Endothelial cell of umbilical vein (primary cell): ENCODE measurements at regions not wholly inside any gene's neighbourhood (a gene's known extent, or its start where the extent isn't known, plus 50 kb on each side); places are given as distances from the start of the nearest gene placed in this dataset.

Experiments
- JUN ChIP-seq: IDR thresholded peaks from 2 replicates; pipeline ENCODE4 v1.6.1; 2011; ENCODE audit warnings: borderline replicate concordance, low read depth; ENCODE audit not compliant: insufficient read length, insufficient read depth
- POLR2A ChIP-seq: IDR thresholded peaks from 2 replicates; pipeline ENCODE4 v1.6.1; 2012; ENCODE audit warnings: low read depth, mild to moderate bottlenecking, control low read depth, low read length
- POLR2AphosphoS5 ChIP-seq: IDR thresholded peaks from 2 replicates; pipeline ENCODE4 v1.6.1; 2012; ENCODE audit warnings: low read depth, mild to moderate bottlenecking, control low read depth, low read length, moderate library complexity; ENCODE audit not compliant: insufficient read depth
- TF ChIP-seq, protein P1 (sequence below), 2 donors: IDR thresholded peaks; 1 replicate in 1 of 2; 2 replicates in 1 of 2; pipeline ENCODE4 v1.5.1; 2011; ENCODE audit warnings: low read length in 2 of 2, mild to moderate bottlenecking in 2 of 2, moderate library complexity in 2 of 2, control low read depth in 1 of 2, inconsistent platforms in 1 of 2, low read depth in 1 of 2; ENCODE audit not compliant: insufficient read depth in 1 of 2; ENCODE audit errors: extremely low read depth in 1 of 2

DNA sequence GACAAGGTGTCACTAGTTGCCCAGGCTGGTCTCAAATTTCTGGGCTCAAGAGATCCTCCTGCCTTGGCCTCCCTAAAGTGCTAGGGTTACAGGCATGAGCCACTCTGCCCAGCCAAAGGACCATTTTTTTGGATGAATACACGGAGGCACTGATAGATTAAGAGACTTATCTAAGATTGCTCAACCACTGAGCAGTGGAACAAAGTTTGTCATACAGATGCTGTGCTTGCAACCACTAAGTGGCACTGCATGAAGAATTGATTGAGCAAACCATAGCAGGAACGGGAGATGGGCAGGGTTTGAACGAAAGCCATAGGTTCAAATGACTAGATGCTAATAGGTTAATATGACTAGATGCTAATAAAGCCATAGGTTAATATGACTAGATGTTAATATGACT is 61.1 kb downstream of the EBLN1 start:
- TF ChIP-seq, protein P1, sequence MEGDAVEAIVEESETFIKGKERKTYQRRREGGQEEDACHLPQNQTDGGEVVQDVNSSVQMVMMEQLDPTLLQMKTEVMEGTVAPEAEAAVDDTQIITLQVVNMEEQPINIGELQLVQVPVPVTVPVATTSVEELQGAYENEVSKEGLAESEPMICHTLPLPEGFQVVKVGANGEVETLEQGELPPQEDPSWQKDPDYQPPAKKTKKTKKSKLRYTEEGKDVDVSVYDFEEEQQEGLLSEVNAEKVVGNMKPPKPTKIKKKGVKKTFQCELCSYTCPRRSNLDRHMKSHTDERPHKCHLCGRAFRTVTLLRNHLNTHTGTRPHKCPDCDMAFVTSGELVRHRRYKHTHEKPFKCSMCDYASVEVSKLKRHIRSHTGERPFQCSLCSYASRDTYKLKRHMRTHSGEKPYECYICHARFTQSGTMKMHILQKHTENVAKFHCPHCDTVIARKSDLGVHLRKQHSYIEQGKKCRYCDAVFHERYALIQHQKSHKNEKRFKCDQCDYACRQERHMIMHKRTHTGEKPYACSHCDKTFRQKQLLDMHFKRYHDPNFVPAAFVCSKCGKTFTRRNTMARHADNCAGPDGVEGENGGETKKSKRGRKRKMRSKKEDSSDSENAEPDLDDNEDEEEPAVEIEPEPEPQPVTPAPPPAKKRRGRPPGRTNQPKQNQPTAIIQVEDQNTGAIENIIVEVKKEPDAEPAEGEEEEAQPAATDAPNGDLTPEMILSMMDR (IDR thresholded peaks at IDR 0.05; ENCODE audit: extremely low read depth in 1 of 2, insufficient read depth in 1 of 2, low read depth in 1 of 2, low read length in 2 of 2), result no peak
- TF ChIP-seq POLR2AphosphoS5, result no peak
- no peak for TF ChIP-seq POLR2A
- no peak for TF ChIP-seq JUN
